ENCODE measurements at regions not wholly inside any gene's neighbourhood (a gene's known extent, or its start where the extent isn't known, plus 50 kb on each side); places are given as distances from the start of the nearest gene placed in this dataset.

- H3K4me2 ChIP-seq = no peak overlapping the region
- H3K36me3 Mint-ChIP-seq (ENCODE audit: low read depth) = no peaks in the 10 kb centered on the region
Observed at GRCh38 chr5:117299224-117299935, 724.8 kb upstream of the SEMA6A start.

More at GRCh38 chr5:117299224-117299935, 724.8 kb upstream of the SEMA6A start:
- peaks cover 14% of the 10 kb centered on the region; the same call in 2 of the 3 replicates for H3K4me1 Mint-ChIP-seq
- no peak overlapping the region for H3K4me3 Mint-ChIP-seq
- peaks cover 6% of the 10 kb centered on the region; the same call in 1 of the 2 replicates for H3K9me2 ChIP-seq (ENCODE audit: insufficient read depth)
- DNase-seq (ENCODE audit: low spot score) = no peak
- no peak overlapping the region for H3K27ac ChIP-seq (ENCODE audit: low read depth)
- peak overlapping the region; percentile 64 for H2AFZ ChIP-seq
- peaks cover 3% of the 10 kb centered on the region for H3K9me3 Mint-ChIP-seq
- H3K4me1 ChIP-seq (ENCODE audit: insufficient read depth) = peaks cover 13% of the 10 kb centered on the region; the same call in 1 of the 2 replicates
- no peaks in the 10 kb centered on the region for H4K20me1 ChIP-seq (replicated peaks; ENCODE audit: insufficient read depth)
- no peak overlapping the region for H3K4me3 ChIP-seq
- no peak for ATAC-seq
- H3K27ac Mint-ChIP-seq = no peak overlapping the region
- H3K27me3 ChIP-seq (ENCODE audit: insufficient read depth) = no peaks in the 10 kb centered on the region
- TF ChIP-seq ZNF462 (CRISPR knock-in tag; IDR thresholded peaks at IDR 0.05) (no peak), ZNF331 (CRISPR knock-in tag; IDR thresholded peaks at IDR 0.05; ENCODE audit: low read depth) (no peak), ZNF114 (CRISPR knock-in tag; IDR thresholded peaks at IDR 0.05) (no peak), NANOG (IDR thresholded peaks at IDR 0.05; ENCODE audit: borderline replicate concordance) (no peak), CTCF (conservative IDR thresholded peaks at IDR 0.05; ENCODE audit: low read depth in 2 of 2) (no peak), POLR2AphosphoS5 (IDR thresholded peaks at IDR 0.05; ENCODE audit: low read depth) (no peak), CREB1 (CRISPR knock-in tag; IDR thresholded peaks at IDR 0.05; ENCODE audit: low read depth) (no peak), EZH2phosphoT487 (IDR thresholded peaks at IDR 0.05; ENCODE audit: unreplicated experiment) (no peak), REST (IDR thresholded peaks at IDR 0.05; ENCODE audit: unreplicated experiment) (no peak), ETS1 (IDR thresholded peaks at IDR 0.05) (no peak)
- H3K36me3 ChIP-seq (ENCODE audit: insufficient read depth) = no peaks in the 10 kb centered on the region
- H3K27me3 Mint-ChIP-seq (ENCODE audit: insufficient read depth, low read depth, poor library complexity) = peaks cover 2% of the 10 kb centered on the region
- H3K79me2 ChIP-seq (replicated peaks; ENCODE audit: insufficient read depth) = no peaks in the 10 kb centered on the region
- H3F3A ChIP-seq (replicated peaks; ENCODE audit: low read depth) = no peaks in the 10 kb centered on the region

Data from GM23338 (cell line).